Breast epithelium (tissue), 4 donors: ENCODE measurements at regions not wholly inside any gene's neighbourhood (a gene's known extent, or its start where the extent isn't known, plus 50 kb on each side); places are given as distances from the start of the nearest gene placed in this dataset.

ENCODE experiments used
- DNase-seq, 2 donors: peaks; one replicate each; pipeline ENCODE4 v3.0.0-alpha.2; 2019; ENCODE audit warnings: low spot score in 2 of 2
- H3K27ac ChIP-seq, 2 donors: fragments of 200-600 bp; sonication (generic) in 1 of 2; one replicate each; pipeline ENCODE4 v1.5.1; 2016 to 2019; ENCODE audit warnings: mild to moderate bottlenecking in 1 of 2
- H3K27me3 ChIP-seq, 2 donors: fragments of 200-600 bp; sonication (generic) in 1 of 2; one replicate each; pipeline versions ENCODE4 v1.5.1 to v1.6.0; 2017 to 2019; ENCODE audit warnings: control low read depth in 1 of 2, mild to moderate bottlenecking in 1 of 2
- H3K36me3 ChIP-seq: fragments of 200-600 bp; one replicate; pipeline ENCODE4 v1.5.1; 2019
- H3K4me1 ChIP-seq, 2 donors: fragments of 200-600 bp; sonication (generic); one replicate each; pipeline ENCODE4 v1.5.1; 2016 to 2019; ENCODE audit warnings: control low read depth in 1 of 2
- H3K4me3 ChIP-seq, 3 donors: fragments of 200-600 bp; sonication (generic); 1 replicate in 2 of 3; 2 replicates in 1 of 3; pipeline ENCODE4 v1.5.1; 2016 to 2019; ENCODE audit warnings: mild to moderate bottlenecking in 3 of 3, moderate library complexity in 2 of 3
- H3K9me3 ChIP-seq, 2 donors: fragments of 200-600 bp; sonication (generic) in 1 of 2; one replicate each; pipeline ENCODE4 v1.5.1; 2016 to 2019; ENCODE audit warnings: control low read depth in 1 of 2
- CTCF ChIP-seq, 3 donors: fragments of 450-650 bp; IDR thresholded peaks; one replicate each; pipeline ENCODE4 v1.5.1; 2016 to 2017; ENCODE audit warnings: antibody characterized with exemption in 3 of 3, mild to moderate bottlenecking in 3 of 3, moderate library complexity in 3 of 3
- POLR2A ChIP-seq: fragments of 450-650 bp; IDR thresholded peaks from one replicate; pipeline ENCODE4 v1.6.1; 2016; ENCODE audit warnings: antibody characterized with exemption, mild to moderate bottlenecking, moderate library complexity
- POLR2AphosphoS5 ChIP-seq, 3 donors: sonication (generic); formaldehyde crosslinking; IDR thresholded peaks; one replicate each; pipeline ENCODE4 v1.6.1; 2017; ENCODE audit warnings: antibody characterized with exemption in 3 of 3
- intact Hi-C: fragments of 100-400 bp; cut with DNase I; formaldehyde crosslinking; loops from one replicate; pipeline ENCODE4 v1.15.1; 2023; ENCODE audit warnings: low total_unique reads

DNA sequence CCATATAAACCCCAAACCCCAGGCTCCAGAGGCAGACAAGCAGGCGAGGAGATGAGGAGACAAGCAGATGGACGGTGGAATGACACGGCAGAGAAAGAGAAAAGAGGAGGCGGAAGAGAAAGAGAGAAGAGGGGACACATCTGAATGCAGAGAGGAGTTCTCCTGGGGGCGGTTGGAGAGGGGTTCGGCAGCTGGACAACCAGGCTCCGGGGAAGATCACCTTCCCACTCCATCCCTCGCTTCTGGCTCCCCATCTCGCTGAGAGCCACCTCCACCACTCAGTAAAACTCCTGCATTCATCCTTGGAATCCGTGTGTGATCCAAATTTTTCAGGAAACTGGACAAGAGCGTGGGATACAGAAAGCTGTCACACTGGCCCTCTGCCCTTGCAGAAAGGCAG, 966.7 kb upstream of the NXPH2 start:
- intact Hi-C loops = no loop called here
- H3K27ac ChIP-seq = no peak overlapping the region
- H3K4me3 ChIP-seq = no peak overlapping the region
- H3K9me3 ChIP-seq = peaks cover 4 to 13% of the 10 kb centered on the region in 2 donors
- no peaks in the 10 kb centered on the region for H3K4me1 ChIP-seq
- H3K36me3 ChIP-seq = no peaks in the 10 kb centered on the region
- TF ChIP-seq POLR2A = no peak
- no peak for TF ChIP-seq POLR2AphosphoS5 (IDR thresholded peaks at IDR 0.05)
- no peak for TF ChIP-seq CTCF (IDR thresholded peaks at IDR 0.05)
- DNase-seq = no peak
- H3K27me3 ChIP-seq = no peaks in the 10 kb centered on the region

GRCh38 chr2:139744273-139744672, 964.1 kb upstream of the NXPH2 start:
- no peaks in the 10 kb centered on the region for H3K9me3 ChIP-seq
- no peaks in the 10 kb centered on the region for H3K36me3 ChIP-seq
- H3K27ac ChIP-seq = no peak overlapping the region
- no peaks in the 10 kb centered on the region for H3K27me3 ChIP-seq
- no peak for TF ChIP-seq POLR2AphosphoS5 (IDR thresholded peaks at IDR 0.05)
- no peak for TF ChIP-seq POLR2A
- no peak for TF ChIP-seq CTCF (IDR thresholded peaks at IDR 0.05)
- intact Hi-C loops = no loop called here
- no peak overlapping the region for H3K4me3 ChIP-seq
- no peaks in the 10 kb centered on the region for H3K4me1 ChIP-seq
- DNase-seq = no peak

DNA sequence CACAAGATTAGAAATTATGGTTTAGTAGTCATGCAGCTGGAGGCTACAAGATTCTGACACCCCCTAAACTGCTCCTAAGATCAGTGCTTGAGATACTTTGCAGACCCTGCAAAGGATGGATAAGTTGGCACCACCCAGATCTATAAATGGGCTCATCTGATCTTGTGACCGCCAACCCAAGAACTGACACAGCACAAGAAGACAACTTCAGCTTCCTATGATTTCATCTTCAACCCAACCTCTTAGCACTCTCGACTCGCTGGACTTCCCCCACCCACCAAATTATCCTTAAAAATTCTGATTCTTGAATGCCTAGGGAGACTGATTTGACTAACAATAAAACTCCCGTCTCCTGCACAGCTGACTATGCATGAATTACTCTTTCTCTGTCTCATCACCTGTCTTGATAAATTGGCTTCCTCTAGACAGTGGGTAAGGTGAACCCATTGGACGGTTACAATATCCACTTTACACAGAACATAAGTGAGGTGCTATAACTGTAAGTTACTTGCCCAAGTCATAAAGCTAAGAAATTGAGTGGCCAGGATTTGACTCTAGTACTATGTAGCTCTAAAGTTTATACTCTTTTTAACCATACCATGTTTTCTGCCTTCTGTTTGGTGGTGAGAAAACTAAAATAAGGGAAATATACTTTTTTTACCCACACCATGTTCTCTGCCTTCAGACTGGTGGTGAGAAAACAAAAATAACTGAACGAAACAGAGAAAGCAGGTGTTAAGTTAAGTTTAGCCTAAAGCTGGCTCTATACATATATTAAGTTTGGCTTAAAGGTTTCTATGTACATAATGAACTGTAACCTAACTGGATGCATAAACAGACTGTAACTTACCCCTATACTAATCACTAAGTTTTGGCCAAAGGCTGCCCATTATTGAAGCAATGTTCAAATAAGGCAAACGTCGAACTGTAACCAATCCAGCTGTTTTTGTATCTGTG, 962.3 kb upstream of the NXPH2 start:
- no peaks in the 10 kb centered on the region for H3K4me1 ChIP-seq
- H3K36me3 ChIP-seq = no peaks in the 10 kb centered on the region
- no peak for DNase-seq
- H3K27me3 ChIP-seq = no peaks in the 10 kb centered on the region
- no peaks in the 10 kb centered on the region for H3K9me3 ChIP-seq
- TF ChIP-seq POLR2AphosphoS5 (IDR thresholded peaks at IDR 0.05) = no peak
- TF ChIP-seq CTCF (IDR thresholded peaks at IDR 0.05) = no peak
- TF ChIP-seq POLR2A = no peak
- intact Hi-C loops = no loop called here
- H3K4me3 ChIP-seq = no peak overlapping the region
- no peak overlapping the region for H3K27ac ChIP-seq

GRCh38 chr2:139737659-139738058, 957.5 kb upstream of the NXPH2 start:
- Histone ChIP-seq H3K9me3 (no peaks in the 10 kb centered on the region), H3K4me3 (no peak overlapping the region), H3K27me3 (no peaks in the 10 kb centered on the region), H3K36me3 (no peaks in the 10 kb centered on the region), H3K27ac (no peak overlapping the region), H3K4me1 (no peaks in the 10 kb centered on the region)
- no peak for DNase-seq
- intact Hi-C loops = no loop called here
- TF ChIP-seq CTCF (IDR thresholded peaks at IDR 0.05) = no peak
- no peak for TF ChIP-seq POLR2A

DNA sequence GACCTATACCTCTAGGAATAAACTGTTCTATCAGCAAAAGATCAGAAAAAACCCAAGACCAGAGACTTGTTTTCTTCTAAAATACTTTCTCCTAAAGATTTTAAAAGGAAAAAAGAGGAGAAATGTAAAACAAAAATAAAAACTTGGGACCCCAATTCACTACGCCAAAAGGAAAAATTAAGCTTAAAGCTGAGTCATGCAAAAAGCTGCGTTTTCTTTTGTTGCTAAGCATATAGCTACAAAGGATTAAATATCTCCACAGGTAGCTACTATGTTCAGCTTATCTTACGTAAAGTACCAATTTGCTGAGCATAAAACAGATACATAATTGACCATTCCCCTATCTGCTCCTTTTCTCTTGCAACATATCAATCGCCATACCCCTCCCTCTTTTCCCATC, 950.0 kb upstream of the NXPH2 start:
- no peaks in the 10 kb centered on the region for H3K36me3 ChIP-seq
- no peak overlapping the region for H3K4me3 ChIP-seq
- DNase-seq = no peak
- H3K27me3 ChIP-seq = no peaks in the 10 kb centered on the region
- no peaks in the 10 kb centered on the region for H3K4me1 ChIP-seq
- H3K27ac ChIP-seq = no peak overlapping the region
- no peaks in the 10 kb centered on the region for H3K9me3 ChIP-seq
- intact Hi-C loops = no loop called here
- TF ChIP-seq POLR2AphosphoS5 (IDR thresholded peaks at IDR 0.05) (no peak), CTCF (IDR thresholded peaks at IDR 0.05) (no peak), POLR2A (no peak)
